ENCODE measurements at regions not wholly inside any gene's neighbourhood (a gene's known extent, or its start where the extent isn't known, plus 50 kb on each side); places are given as distances from the start of the nearest gene placed in this dataset.

- no peaks in the 10 kb centered on the region for H3K79me2 ChIP-seq (ENCODE audit: insufficient read depth, low read depth, low read length)
- ChIA-PET POLR2A (interaction anchor here (1.5 kb wide), 1 partner anchor 12 kb away, joined by 4 read pairs; no protein-coding TSS in a partner anchor), CTCF (ENCODE audit: unreplicated experiment) (no interaction called here)
- no peaks in the 10 kb centered on the region for H3K36me3 ChIP-seq (ENCODE audit: insufficient read depth, low read length)
- H3K4me1 ChIP-seq (ENCODE audit: insufficient read depth, low read length, poor library complexity, severe bottlenecking) = no peaks in the 10 kb centered on the region
- no peak overlapping the region for H2AFZ ChIP-seq (ENCODE audit: low read length)
- no TSS peak for BruUV-seq (replicated peaks)
- H3K4me3 ChIP-seq (ENCODE audit: low read depth, low read length, poor library complexity, severe bottlenecking) = no peak overlapping the region
- no peak overlapping the region for H3K4me2 ChIP-seq (ENCODE audit: low read length)
- no peak overlapping the region for H3K27ac ChIP-seq (ENCODE audit: low read depth, low read length, poor library complexity, severe bottlenecking)
- no peaks in the 10 kb centered on the region for H3K9me2 ChIP-seq (ENCODE audit: insufficient read depth, low read length)
- no peaks in the 10 kb centered on the region for H4K20me1 ChIP-seq (ENCODE audit: insufficient read depth, low read length)
- no peak for DNase-seq (ENCODE audit: low spot score)
- TF ChIP-seq EZH2phosphoT487 (IDR thresholded peaks at IDR 0.05; ENCODE audit: borderline replicate concordance, low read depth, low read length) = no peak
- no peak for TF ChIP-seq CTCF (conservative IDR thresholded peaks at IDR 0.05; ENCODE audit: low read length)
- intact Hi-C loops (cut with micrococcal nuclease; ENCODE audit: unreplicated experiment) = no loop called here
- no peaks in the 10 kb centered on the region for H3K9me3 ChIP-seq (ENCODE audit: low read length)
Observed at GRCh38 chr14:85342858-85343607, 186.9 kb upstream of the FLRT2 start.

DNA sequence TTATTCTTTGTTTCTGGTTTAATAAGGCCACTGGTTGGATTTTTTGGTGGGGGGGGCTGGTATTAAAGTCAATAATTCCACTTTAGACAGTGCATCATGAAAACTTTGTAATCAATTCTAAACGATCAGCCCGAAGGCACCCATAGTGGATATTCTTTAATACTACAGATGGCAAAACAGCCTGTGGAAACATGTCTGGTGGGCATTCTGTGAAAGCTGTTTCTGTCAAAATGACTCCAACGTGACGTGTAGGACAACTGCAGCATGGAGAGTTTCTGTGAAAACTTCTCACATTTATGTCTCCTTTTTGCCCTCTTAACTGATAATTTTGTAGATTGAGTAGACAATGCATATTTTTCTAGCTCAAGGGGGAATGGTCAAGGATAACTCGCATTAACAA lies 185.8 kb upstream of the FLRT2 start:
- CTCF ChIA-PET (ENCODE audit: unreplicated experiment) = no interaction called here
- H3K9me3 ChIP-seq (ENCODE audit: low read length) = no peaks in the 10 kb centered on the region
- no peak overlapping the region for H3K4me2 ChIP-seq (ENCODE audit: low read length)
- no peak overlapping the region for H2AFZ ChIP-seq (ENCODE audit: low read length)
- H3K36me3 ChIP-seq (ENCODE audit: insufficient read depth, low read length) = no peaks in the 10 kb centered on the region
- H3K4me1 ChIP-seq (ENCODE audit: insufficient read depth, low read length, poor library complexity, severe bottlenecking) = no peaks in the 10 kb centered on the region
- H3K4me3 ChIP-seq (ENCODE audit: low read depth, low read length, poor library complexity, severe bottlenecking) = no peak overlapping the region
- BruUV-seq (replicated peaks) = no TSS peak
- H3K9me2 ChIP-seq (ENCODE audit: insufficient read depth, low read length) = no peaks in the 10 kb centered on the region
- intact Hi-C loops (cut with micrococcal nuclease; ENCODE audit: unreplicated experiment) = no loop called here
- DNase-seq (ENCODE audit: low spot score) = no peak
- POLR2A ChIA-PET = interaction anchor here (1.5 kb wide), 1 partner anchor 11 kb away, joined by 4 read pairs; no protein-coding TSS in a partner anchor
- no peaks in the 10 kb centered on the region for H3K79me2 ChIP-seq (ENCODE audit: insufficient read depth, low read depth, low read length)
- TF ChIP-seq EZH2phosphoT487 (IDR thresholded peaks at IDR 0.05; ENCODE audit: borderline replicate concordance, low read depth, low read length) = no peak
- no peak for TF ChIP-seq CTCF (conservative IDR thresholded peaks at IDR 0.05; ENCODE audit: low read length)
- H3K27ac ChIP-seq (ENCODE audit: low read depth, low read length, poor library complexity, severe bottlenecking) = no peak overlapping the region
- H4K20me1 ChIP-seq (ENCODE audit: insufficient read depth, low read length) = no peaks in the 10 kb centered on the region

DNA sequence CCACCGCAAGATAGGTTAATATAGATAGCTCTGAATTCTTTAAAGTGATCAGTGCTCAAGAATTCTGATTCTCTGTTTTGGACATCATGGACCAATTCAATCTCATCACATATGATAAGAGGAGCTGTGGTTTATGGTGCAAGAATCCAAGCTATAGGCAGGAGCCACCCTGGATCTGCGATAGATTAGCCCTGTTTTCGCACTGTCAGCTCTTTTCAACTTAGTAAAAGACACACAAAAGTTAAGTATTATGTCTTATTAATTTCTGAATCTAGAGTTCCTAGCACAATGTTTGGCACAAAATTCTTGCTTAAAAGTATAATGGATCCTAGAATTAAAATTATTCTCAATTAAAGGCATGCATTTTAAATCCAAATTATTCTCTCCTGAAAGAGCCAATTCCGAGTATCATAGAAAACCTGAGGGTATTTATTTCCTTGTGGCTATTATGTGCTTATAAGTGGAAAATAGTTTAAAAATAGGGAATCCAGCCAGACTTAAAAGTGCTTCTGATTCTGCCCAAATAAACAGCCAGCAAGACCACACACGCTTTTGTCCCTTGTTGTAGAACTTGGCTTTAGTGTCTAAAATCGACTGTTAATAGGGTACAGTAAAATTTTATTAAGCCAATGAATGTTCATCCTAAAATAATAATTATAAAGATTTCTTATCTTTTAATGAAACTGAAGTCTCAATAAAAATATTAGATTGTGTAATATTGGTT lies 184.9 kb upstream of the FLRT2 start:
- intact Hi-C loops (cut with micrococcal nuclease; ENCODE audit: unreplicated experiment) = no loop called here
- no peaks in the 10 kb centered on the region for H3K36me3 ChIP-seq (ENCODE audit: insufficient read depth, low read length)
- TF ChIP-seq EZH2phosphoT487 (IDR thresholded peaks at IDR 0.05; ENCODE audit: borderline replicate concordance, low read depth, low read length) = no peak
- no peak for TF ChIP-seq CTCF (conservative IDR thresholded peaks at IDR 0.05; ENCODE audit: low read length)
- no peaks in the 10 kb centered on the region for H3K9me2 ChIP-seq (ENCODE audit: insufficient read depth, low read length)
- H3K4me3 ChIP-seq (ENCODE audit: low read depth, low read length, poor library complexity, severe bottlenecking) = no peak overlapping the region
- no peaks in the 10 kb centered on the region for H3K4me1 ChIP-seq (ENCODE audit: insufficient read depth, low read length, poor library complexity, severe bottlenecking)
- no peaks in the 10 kb centered on the region for H3K79me2 ChIP-seq (ENCODE audit: insufficient read depth, low read depth, low read length)
- ChIA-PET CTCF (ENCODE audit: unreplicated experiment) (no interaction called here), POLR2A (interaction anchor here (1.5 kb wide), 1 partner anchor 10 kb away, joined by 4 read pairs; no protein-coding TSS in a partner anchor)
- H3K27ac ChIP-seq (ENCODE audit: low read depth, low read length, poor library complexity, severe bottlenecking) = no peak overlapping the region
- no peaks in the 10 kb centered on the region for H4K20me1 ChIP-seq (ENCODE audit: insufficient read depth, low read length)
- H2AFZ ChIP-seq (ENCODE audit: low read length) = no peak overlapping the region
- no peak for DNase-seq (ENCODE audit: low spot score)
- BruUV-seq (replicated peaks) = no TSS peak
- no peak overlapping the region for H3K4me2 ChIP-seq (ENCODE audit: low read length)
- no peaks in the 10 kb centered on the region for H3K9me3 ChIP-seq (ENCODE audit: low read length)

Data from OCI-LY7 (cell line).